NCI-H2107 (cell line): ENCODE measurements at regions not wholly inside any gene's neighbourhood (a gene's known extent, or its start where the extent isn't known, plus 50 kb on each side); places are given as distances from the start of the nearest gene placed in this dataset.

Experiments
- DNase-seq: peaks from one replicate; lab custom pipeline; 2025; lab: John Stamatoyannopoulos, UW

DNA sequence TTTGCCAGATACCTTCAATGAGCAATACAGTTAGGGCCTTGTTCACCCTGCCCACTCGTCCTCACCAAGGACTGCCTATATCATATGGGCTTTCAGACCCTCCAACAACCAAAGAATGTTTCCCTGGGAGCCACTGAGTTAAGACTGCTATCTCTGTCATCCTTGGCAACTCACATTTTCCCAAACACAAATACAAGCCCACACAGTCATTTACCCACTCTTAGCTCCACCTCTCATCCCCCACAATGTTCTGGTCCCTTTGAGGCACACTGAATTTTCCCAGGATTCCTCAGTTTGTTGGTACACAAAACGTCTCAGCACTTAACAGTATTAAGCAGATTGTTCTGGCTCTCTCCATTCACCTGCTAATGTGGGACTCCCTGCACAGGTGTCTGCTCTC is 204.6 kb downstream of the TLE3 start:
- no peak for DNase-seq

DNA sequence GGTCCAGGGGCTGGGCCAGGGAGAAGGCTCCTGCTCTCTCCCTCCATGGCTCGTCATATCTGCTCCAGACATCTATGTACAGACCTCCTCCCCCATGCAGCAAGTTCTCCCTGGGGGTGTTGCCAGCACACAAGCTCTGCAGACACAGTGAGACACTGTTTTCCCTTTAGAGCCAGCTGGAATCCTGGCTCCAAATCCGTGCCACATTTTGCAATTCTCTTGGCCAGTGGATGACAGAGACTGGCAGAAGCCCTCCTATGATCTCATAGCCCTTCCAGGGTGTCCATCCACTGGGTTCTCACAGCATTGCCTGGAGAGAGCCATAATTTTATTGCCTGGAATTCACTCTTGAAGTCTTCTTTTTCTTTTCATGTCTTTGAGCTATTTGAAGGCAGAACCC is 203.9 kb downstream of the TLE3 start:
- DNase-seq: no peak

DNA sequence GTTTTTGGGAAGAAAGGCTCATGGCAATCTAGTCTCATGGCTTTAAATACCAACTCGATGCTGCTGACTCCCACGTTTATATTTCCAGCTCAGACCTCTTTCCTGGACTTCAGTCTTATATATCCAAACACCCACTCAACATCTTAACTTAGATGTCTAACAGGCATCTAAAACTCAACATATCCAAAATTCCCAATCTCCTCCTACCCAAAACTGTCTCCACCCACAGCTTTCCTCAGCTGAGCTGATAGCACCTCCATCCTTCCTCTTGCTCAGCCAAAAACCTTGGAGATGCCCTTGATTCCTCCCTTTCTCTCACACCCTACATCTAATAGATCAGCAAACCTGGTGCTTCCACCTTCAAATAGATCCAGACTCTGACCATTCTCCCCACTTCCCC is 202.5 kb downstream of the TLE3 start:
- DNase-seq: no peak

DNA sequence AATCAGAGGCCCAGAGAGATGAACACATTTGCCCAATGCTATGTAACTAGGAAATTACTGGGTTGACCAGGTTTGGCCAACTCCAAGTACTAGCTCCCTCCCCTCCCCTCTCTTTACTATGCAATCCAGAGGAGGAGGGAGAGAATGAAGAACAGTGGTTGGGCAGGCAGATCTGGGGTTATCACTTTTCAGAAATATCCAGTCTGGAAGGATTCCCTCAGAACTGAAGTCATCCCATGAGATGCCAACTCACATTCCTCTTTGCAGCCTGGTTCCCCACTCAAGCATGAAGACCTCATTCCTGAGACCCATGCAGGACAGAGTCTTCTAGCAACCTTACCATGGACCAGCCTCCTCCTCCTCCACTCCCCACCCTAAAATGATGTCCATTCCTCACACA is 201.1 kb downstream of the TLE3 start:
- no peak for DNase-seq

DNA sequence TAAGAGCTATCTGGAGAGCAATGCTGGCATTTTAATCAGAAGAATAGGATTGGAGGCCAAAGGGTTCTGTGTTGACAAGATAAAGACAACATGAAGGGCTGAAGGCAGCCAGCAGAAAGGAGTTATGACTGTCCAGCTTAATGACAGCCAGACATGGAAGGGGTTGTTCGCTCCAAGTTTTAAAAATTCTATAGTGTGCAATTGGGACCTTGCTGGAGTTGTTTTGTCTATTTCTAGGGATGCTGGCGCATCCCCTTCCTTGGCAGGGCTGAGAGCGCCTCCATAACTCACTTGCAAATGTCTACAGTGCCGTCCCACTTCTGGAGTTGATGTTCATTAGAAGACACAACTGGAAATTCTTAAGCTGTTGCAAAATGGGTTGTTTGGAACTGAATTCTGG is 200.7 kb downstream of the TLE3 start:
- DNase-seq: no peak

DNA sequence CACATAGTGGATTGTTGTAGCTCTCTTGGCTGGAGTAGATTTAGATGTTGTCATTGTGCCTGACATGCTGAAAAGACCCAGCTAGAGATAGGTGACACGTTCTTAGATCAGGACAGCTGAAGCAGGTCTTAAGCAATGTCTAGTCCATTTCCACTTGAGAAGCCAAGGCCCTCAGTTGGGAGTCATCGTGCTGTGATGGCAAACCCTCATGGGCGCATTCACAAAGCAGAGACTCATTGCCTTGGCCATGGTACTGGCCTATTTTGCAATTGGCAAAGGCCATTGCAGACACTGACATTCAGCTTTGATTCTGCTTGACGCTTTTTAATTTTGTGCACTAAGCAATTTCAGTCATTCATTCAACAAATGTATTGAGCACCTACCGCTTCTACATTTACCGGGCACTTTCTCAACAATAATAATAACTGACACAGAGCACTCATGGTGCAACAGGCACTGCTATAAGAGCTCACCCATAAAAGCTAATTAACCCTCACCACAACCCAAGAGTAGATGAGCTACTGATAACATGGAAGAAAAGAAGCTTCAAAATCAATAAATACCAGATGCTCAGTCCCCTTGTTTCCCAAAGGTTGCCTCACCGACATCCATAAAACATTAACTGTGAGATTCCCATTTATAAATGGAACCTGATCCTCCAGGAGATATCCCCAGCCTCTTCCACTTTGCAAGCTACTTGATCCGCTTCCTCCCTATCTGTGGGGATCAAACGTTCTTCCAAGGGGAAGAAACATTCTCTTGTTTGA is 200.1 kb downstream of the TLE3 start:
- no peak for DNase-seq

DNA sequence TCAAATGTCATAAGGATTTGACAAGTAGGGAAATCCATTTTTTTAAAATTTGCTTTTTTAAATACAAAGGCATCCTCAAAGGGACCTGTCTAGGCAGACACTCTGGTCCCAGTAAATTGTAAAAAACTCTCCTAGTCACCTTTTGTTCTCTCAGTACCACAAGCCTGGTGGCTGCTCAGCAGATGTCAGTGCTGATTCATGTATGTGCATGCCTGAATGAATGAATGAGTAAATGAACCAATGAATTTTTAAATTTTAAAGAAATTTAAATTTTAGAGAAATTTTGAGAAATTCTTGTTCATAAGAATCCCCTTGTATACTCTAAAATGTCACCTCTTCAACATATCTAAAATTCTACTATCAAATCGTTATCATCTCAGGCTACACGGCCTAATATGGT is 199.5 kb downstream of the TLE3 start:
- DNase-seq: no peak

DNA sequence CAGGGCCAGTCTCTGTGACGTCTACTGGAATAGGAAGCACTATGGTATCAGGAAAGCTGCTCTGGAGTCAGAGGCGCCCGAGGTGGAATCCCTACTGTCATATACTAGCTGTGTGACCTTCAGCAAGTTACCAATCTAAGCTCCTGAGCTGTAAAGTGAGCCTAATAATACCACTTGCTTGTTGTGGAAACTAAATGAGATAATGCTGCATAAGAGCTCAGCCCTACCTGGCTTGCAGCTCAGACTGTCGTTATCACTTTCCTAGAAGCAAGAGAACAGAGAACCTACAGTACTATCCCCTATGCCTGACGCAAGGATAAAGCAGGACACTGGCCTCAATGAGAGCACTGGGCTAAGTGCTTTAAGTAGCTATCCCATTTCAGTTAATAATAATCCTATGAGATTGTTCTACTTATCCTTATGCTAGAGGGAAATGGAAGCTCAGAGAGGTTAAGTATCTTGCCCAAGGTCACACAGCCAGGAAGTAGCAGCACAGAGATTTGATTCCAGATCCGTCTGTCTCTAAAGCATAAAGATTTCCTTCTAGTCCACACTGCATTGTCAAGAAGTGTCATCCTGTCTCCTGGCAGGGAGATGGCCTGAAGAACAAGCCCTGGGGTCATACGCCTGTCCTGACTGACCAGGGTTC is 195.2 kb downstream of the TLE3 start:
- DNase-seq: no peak

DNA sequence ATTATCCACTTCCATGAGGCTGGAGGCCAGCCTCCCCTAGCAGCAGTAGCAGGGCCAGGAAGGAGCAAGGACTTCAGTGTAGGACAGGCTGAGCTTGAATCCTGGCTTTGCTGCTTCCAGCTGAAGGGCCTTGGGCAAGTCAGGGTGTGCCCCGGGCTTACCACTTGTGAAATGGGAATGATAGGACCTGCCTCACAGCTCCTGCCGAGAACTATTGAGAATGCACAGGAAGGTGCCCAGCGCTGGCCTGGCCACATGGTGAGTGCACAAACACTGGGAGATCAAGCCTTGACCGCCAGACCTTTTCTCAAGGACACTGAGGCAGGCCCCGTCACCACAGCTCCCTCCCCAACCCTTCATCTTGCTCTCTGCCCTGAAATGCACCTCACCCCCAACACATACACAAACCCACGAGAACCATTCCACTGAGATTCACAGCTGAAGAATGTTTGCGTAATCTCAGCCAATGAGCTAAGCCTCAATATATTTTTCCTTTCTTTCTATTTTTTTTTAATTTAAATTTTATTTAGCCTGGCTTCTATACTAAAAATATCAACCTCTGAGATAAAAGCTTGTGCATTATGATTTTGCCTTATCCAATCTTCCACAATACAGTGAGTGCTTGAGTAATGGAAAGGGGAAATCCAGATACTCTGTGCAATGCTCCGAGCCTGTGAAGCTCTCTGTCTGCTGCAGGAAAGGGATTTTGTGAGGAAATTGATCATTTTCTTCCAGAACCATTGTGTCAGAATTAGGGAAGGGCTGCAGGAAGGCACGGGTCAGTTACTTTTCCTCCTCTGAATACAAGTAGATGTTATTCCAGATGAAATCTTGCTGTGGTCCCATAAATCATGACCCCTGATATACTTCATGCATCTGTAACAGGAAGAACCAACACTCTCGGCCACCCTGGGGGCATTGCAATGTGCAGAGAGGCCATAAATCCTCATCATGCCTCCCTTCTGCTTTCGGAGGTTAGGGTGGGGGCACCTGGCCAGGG is 193.9 kb downstream of the TLE3 start:
- no peak for DNase-seq

DNA sequence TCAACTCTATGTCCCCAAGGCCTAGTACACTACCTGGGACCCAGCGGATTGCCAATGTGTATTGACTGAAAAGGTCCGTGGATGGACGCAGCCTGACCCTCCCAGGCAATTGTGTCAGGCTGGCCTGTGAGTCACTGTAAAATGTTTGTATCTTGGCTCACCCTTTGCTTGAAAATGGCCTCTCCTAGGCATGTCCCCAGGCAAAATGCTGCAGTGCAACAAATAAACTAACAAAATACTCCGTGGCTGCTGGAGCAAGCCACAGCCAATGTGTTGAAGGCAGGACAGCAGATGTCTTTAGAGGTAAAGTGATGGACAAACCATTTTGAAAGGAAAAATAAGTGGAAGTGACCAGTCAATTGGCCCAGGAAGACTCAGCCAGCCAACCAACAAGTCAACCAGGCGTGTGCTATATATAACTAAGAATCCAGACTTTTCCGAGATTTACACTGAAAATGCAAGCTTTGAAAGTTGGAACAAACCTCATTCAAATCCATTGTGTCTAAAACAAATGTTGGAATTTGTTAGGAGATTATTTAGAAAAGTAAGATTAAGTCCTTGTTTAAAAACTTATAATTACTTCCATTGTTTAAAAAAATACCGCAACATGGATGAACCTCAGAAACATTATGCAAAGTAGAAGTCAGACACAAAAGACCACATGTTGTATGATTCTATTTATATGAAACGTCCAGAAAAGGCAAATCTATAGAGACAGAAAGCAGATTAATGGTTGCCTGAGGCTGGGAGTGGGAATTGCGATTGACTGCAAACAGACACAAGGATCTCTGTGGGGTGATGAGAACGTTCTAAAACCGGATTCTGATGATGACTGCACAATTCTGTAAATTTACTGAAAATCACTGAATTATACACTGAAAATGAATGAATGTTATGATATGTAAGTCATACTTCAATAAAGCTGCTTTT is 191.2 kb downstream of the TLE3 start:
- no peak for DNase-seq

DNA sequence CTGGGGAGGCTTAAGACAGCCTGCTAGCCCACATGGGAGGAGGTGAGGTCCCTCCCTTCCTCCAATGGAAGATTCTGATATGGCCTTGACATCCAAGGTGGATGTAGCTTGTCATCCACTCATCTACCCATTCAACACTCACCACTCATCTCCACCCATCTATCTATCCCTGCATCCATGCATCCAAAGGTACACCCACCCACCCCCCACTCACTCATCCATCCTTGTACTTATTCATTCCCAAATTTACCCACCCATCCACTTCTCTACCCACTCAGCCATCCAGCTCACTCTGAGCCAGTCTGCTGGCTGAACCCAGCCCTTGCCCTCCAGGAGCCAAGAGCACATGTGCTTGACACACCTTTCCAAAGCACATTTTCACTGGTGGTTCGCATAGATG is 189.7 kb downstream of the TLE3 start:
- DNase-seq: no peak

DNA sequence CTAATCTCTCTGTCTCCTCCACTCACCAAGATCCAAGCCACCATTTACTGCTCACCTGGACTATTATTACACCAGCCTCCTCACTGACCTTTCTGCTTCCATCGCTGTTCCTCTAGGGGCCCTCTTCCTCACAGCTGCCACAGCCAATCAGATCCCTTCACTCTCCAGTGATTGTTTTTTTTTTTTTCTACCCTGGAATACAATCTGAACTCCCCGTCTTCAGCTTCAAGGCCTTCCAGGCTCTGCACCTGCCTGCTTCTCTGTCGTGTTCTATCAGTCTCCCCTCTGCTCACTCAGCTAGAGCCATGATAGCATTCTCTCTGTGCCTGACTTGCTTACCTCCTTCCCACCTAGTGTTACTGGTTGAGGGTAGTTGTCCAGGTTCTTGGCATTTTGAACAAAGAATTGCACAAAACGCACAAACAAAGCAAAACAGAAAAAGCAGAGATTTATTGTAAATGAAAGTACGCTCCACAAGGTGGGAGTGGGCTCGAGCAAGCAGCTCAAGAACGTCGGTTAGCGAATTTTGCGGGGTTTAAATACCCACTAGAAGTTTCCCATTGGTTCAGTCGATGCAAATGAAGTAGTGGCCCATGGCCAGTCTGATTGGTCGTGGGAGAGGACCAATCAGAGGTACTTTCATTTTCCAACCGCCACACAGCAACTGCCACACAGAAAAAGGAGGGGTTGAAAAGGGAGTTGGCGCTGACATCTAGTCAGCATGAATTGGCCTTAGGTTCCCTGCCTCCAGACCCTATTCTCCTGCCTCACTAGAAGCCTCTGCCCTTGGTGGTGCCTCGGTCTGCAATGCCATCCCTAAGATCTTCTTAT is 188.9 kb downstream of the TLE3 start:
- no peak for DNase-seq

DNA sequence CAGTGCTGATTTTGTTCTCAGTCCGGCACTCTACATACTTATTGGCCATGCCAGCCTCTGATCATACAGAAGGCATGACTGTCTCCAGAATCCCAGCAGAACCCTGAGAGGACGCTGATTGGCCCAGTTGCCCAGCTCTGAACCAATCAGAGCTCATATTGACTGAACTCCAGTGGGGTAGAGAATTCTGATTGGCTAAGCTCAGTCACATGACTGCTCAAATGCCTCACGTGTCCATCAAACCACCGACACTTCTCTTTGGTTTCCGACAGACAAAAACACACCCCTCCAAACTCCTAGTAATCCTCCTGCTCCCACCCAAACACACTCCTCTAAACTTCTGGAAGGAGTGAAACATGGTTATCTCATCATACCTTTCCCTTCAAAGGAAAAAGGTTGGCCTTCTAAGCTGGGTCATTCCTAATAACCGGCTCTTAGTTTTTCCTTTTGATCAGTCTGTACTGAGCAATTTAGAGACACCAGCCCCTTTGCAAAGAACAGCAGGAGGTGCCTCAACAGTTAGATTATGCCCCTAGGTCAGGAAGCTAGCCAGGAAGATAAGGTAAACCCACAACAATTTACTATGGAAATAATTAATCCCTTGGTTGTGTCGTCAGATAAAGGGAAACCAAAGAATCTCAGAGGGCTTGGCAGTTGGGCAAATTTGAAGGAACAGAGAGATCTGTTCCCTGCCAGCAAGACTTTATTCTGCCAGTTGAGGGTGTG is 187.8 kb downstream of the TLE3 start:
- no peak for DNase-seq

DNA sequence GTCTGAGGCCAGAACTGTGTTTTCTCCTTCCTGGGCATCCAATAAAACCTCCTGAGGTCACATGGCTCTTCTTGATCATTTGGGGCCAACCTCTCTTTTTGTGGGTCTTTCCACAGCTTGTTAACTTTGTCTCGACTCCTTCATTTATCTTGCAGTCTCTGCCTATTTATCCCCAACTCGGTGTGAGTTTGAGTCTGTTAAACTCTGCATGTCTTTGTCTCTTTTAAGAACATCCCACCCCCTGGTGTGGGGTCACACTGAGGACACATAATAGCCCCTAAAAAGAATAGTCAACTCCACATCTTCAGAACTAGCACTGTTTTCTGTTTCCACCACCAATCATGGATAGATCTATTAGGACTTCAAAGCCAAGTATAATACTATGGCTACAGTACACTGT is 187.2 kb downstream of the TLE3 start:
- no peak for DNase-seq

DNA sequence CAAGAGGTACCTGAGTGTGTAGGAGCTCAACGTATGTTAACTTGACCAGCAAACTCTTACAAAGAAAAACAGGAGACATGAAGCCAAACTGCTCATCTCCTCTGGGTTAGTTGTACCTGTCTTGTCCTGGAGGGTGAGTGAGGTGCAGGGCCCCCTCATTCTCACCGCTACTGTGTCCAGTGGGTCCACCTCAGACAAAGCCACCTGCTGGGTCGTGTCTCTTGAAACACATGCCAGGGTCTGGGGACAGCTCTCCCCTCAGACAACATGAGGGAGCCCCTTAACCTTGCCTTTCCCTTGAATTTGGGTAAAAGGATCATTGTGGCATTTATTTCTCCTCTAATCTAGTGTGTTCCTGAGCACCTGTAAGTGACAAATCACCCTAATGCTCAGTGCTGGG is 185.6 kb downstream of the TLE3 start:
- DNase-seq: no peak

DNA sequence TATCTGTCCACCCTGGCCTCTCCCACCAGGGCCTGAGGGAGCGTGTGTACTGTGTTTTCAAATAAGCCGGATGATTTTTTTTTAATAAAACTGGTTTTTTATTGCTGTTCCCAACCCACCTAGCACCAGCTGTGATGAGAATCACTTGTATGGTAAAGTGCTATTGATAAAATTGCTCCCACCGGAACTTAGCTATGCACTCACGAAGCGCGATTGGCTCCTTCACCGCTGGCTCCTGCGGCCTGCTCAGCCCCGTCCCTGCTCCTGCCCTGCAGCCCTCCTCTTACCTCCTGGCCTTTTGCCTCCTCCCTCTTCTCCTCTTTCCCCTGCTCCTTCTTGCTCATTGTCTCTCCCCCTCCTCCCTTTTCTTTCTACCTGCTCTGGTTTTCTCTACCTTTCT is 183.7 kb downstream of the TLE3 start:
- DNase-seq: no peak

DNA sequence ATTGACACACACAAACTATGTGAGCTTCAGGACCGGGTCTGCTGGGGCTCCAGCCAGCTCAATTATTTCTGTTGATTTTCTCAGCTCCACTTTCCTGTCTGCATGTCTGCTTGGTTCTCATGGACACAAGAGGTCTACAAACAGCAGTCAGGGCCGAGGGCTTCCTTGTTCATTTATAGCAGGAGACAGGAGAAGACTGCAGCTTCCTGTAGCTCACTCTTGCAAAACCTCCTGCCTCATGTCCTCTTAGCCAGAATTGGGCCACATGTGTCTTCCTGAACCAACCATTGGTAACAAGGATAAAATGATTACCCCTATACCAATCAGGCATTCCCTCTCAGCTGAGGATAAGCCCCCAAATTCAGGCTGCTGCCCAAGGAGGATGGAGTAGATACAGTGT is 182.8 kb downstream of the TLE3 start:
- no peak for DNase-seq

DNA sequence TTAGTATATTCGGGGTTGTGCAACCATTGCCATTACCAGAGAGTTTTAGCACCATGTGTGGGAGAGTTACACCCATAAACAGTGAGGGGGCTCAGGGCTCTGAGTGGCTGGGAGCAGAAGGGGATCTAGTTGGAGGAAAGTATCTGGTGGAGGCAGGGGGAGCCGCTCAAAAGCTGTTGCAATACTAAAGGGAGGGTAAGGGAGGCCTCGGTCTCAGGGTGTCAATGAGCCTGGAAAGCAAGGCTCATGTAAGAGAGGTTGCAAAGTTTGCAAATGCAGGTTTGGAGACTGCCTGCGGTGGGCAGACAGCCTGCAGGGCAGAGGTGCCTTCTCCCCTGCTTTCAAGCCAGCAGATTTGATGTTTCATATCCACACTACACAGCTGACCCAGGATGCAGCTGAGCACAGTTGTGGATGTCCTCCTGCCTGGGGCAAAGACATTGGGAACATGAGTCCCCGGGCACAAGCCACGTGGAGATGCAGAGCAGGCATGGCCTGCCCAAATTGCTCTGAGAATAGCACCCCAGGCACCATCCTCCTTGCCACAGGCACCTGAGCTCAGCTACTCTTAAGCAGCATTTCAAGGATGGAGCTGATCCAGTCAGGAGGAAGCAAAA is 181.4 kb downstream of the TLE3 start:
- no peak for DNase-seq

DNA sequence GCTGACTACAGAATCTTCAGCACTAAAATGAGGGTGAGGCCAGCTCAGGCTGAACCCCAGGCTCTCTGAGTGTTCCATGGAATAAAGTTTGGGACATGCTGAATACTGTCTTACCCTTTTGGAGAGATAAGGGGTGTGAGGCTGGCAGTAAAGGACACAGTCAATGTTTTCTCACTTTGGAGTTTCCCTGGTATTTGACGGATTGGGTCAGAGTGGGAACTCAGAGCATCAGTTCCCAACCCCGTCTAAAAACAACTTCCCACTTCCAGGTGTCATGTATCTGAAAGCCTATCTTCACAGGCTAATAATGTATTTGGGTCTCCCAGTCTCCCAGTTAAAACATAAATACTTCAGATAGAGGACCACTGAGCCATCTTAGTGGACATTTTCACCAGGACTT is 180.7 kb downstream of the TLE3 start:
- DNase-seq: no peak

DNA sequence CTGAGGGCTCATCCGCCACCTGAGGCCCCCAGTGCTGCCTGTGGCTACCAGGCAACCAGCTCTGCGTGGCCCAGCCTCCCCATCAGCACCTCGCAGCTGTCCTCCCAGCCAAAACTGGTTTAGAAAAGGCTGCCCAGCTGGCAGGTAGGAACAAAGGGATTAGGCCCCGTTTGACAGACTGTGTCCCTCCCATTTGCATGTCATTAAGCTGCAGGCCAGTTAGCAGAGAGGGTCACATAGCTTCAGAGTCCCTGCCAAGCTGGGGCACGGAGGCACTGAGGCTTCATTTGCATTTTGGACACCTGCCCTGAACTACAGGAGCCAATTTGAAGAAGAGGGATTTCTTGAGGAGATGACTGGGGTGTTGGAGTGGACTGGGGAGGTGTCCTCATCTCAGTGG is 177.9 kb downstream of the TLE3 start:
- DNase-seq: no peak
